ENCODE measurements at regions not wholly inside any gene's neighbourhood (a gene's known extent, or its start where the extent isn't known, plus 50 kb on each side); places are given as distances from the start of the nearest gene placed in this dataset.

- H3K9me3 ChIP-seq (ENCODE audit: insufficient read depth, low read length, severe bottlenecking): peaks cover 3% of the 10 kb centered on the region
- H3K27ac ChIP-seq (ENCODE audit: low read length): peak overlapping the region; percentile 65
- H4K20me1 ChIP-seq (ENCODE audit: insufficient read depth, low read length): no peaks in the 10 kb centered on the region
- no peak overlapping the region for H3K4me3 ChIP-seq (ENCODE audit: low read depth in 1 of 2, low read length in 2 of 2)
- H3K4me1 ChIP-seq (ENCODE audit: insufficient read depth, low read length): peaks cover 32% of the 10 kb centered on the region
- DNase-seq: no peak
- TF ChIP-seq EZH2 (IDR thresholded peaks at IDR 0.05; ENCODE audit: borderline replicate concordance, low read depth, low read length, severe bottlenecking) (no peak), CTCF (IDR thresholded peaks at IDR 0.05; ENCODE audit: borderline replicate concordance, extremely low read depth, low read length, poor library complexity, severe bottlenecking) (no peak)
- peak overlapping the region; percentile 18; the same call in 1 of the 2 replicates for H3K9ac ChIP-seq (ENCODE audit: low read depth, low read length)
- H3K27me3 ChIP-seq (ENCODE audit: insufficient read depth, low read length, poor library complexity): no peaks in the 10 kb centered on the region
- ATAC-seq (ENCODE audit: insufficient read depth, low read depth): peak; percentile 57
- no peak overlapping the region for H3K4me2 ChIP-seq (ENCODE audit: insufficient read depth, low read length)
- no peak overlapping the region; the same call in 1 of the 2 replicates for H2AFZ ChIP-seq (ENCODE audit: low read depth, low read length)
- no peaks in the 10 kb centered on the region for H3K79me2 ChIP-seq (ENCODE audit: insufficient read depth, low read length)
- no peaks in the 10 kb centered on the region for H3K36me3 ChIP-seq (ENCODE audit: insufficient read depth, low read length)
Measured at GRCh38 chr13:50412046-50412617, 396.9 kb downstream of the KCNRG start.

GRCh38 chr13:50414640-50415039 lies 399.4 kb downstream of the KCNRG start:
- no peaks in the 10 kb centered on the region for H3K27me3 ChIP-seq (ENCODE audit: insufficient read depth, low read length, poor library complexity)
- no peak overlapping the region for H3K9ac ChIP-seq (ENCODE audit: low read depth, low read length)
- H3K9me3 ChIP-seq (ENCODE audit: insufficient read depth, low read length, severe bottlenecking): peaks cover 3% of the 10 kb centered on the region

DNA sequence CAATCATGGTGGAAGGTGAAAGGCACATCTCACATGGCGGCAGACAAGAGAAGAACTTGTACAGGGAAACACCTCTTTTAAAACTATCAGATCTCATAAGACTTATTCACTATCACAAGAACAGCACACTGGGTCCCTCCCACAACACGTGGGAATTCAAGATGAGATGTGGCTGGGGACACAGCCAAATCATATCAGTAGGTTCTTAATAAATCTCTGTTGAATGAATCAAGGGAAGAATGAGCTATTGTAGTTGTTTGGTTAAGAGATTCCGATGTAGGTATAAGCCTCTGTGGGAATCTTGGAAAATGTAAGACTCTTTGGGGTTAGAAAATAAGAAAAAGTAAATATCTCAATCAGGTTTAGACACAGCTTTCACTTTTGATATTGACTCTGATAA lies 400.2 kb downstream of the KCNRG start:
- Histone ChIP-seq H3K79me2 (ENCODE audit: insufficient read depth, low read length) (no peaks in the 10 kb centered on the region), H3K4me2 (ENCODE audit: insufficient read depth, low read length) (no peak overlapping the region), H3K9me3 (ENCODE audit: insufficient read depth, low read length, severe bottlenecking) (peaks cover 3% of the 10 kb centered on the region), H3K27me3 (ENCODE audit: insufficient read depth, low read length, poor library complexity) (no peaks in the 10 kb centered on the region), H4K20me1 (ENCODE audit: insufficient read depth, low read length) (no peaks in the 10 kb centered on the region), H3K4me1 (ENCODE audit: insufficient read depth, low read length) (peaks cover 32% of the 10 kb centered on the region), H3K4me3 (ENCODE audit: low read depth in 1 of 2, low read length in 2 of 2) (no peak overlapping the region), H3K27ac (ENCODE audit: low read length) (no peak overlapping the region), H2AFZ (ENCODE audit: low read depth, low read length) (no peak overlapping the region), H3K36me3 (ENCODE audit: insufficient read depth, low read length) (no peaks in the 10 kb centered on the region), H3K9ac (ENCODE audit: low read depth, low read length) (no peak overlapping the region)
- TF ChIP-seq CTCF (IDR thresholded peaks at IDR 0.05; ENCODE audit: borderline replicate concordance, extremely low read depth, low read length, poor library complexity, severe bottlenecking) (no peak), EZH2 (IDR thresholded peaks at IDR 0.05; ENCODE audit: borderline replicate concordance, low read depth, low read length, severe bottlenecking) (no peak)
- no peak for DNase-seq
- ATAC-seq (ENCODE audit: insufficient read depth, low read depth): no peak

More at GRCh38 chr13:50414640-50415039, 399.4 kb downstream of the KCNRG start:
- no peak overlapping the region for H3K27ac ChIP-seq (ENCODE audit: low read length)
- DNase-seq: no peak
- H3K4me1 ChIP-seq (ENCODE audit: insufficient read depth, low read length): peaks cover 32% of the 10 kb centered on the region
- no peaks in the 10 kb centered on the region for H4K20me1 ChIP-seq (ENCODE audit: insufficient read depth, low read length)
- H3K36me3 ChIP-seq (ENCODE audit: insufficient read depth, low read length): no peaks in the 10 kb centered on the region
- H3K79me2 ChIP-seq (ENCODE audit: insufficient read depth, low read length): no peaks in the 10 kb centered on the region
- no peak overlapping the region for H3K4me2 ChIP-seq (ENCODE audit: insufficient read depth, low read length)
- no peak overlapping the region for H2AFZ ChIP-seq (ENCODE audit: low read depth, low read length)
- ATAC-seq (ENCODE audit: insufficient read depth, low read depth): no peak
- TF ChIP-seq CTCF (IDR thresholded peaks at IDR 0.05; ENCODE audit: borderline replicate concordance, extremely low read depth, low read length, poor library complexity, severe bottlenecking) (no peak), EZH2 (IDR thresholded peaks at IDR 0.05; ENCODE audit: borderline replicate concordance, low read depth, low read length, severe bottlenecking) (no peak)
- H3K4me3 ChIP-seq (ENCODE audit: low read depth in 1 of 2, low read length in 2 of 2): no peak overlapping the region
